GM19438 (cell line): ENCODE measurements at regions not wholly inside any gene's neighbourhood (a gene's known extent, or its start where the extent isn't known, plus 50 kb on each side); places are given as distances from the start of the nearest gene placed in this dataset.

Source experiments
- ATAC-seq: cut with Tn5 transposase; IDR thresholded peaks from one replicate; pipeline ENCODE4 v1.9.1; 2021; ENCODE audit warnings: low read depth; ENCODE audit not compliant: unreplicated experiment

- ATAC-seq = no peak
Observed at GRCh38 chr20:50284811-50285375, 94.3 kb downstream of the CEBPB start.

- no peak for ATAC-seq
Observed at GRCh38 chr20:50285376-50286173, 94.9 kb downstream of the CEBPB start.

GRCh38 chr20:50286174-50286511, 95.5 kb downstream of the CEBPB start:
- ATAC-seq = no peak

GRCh38 chr20:50286609-50287008, 96.0 kb downstream of the CEBPB start:
- no peak for ATAC-seq

GRCh38 chr20:50287512-50287911, 96.9 kb downstream of the CEBPB start:
- no peak for ATAC-seq

GRCh38 chr20:50288128-50288623, 97.5 kb downstream of the CEBPB start:
- no peak for ATAC-seq

- ATAC-seq = no peak
Observed at GRCh38 chr20:50289581-50289980, 99.0 kb downstream of the CEBPB start.

GRCh38 chr20:50290112-50290511, 99.5 kb downstream of the CEBPB start:
- no peak for ATAC-seq

GRCh38 chr20:50290808-50291207, 100.2 kb downstream of the CEBPB start:
- no peak for ATAC-seq

- ATAC-seq = no peak
Observed at GRCh38 chr20:50291254-50292078, 100.8 kb downstream of the CEBPB start.

- ATAC-seq = no peak
Observed at GRCh38 chr20:50292079-50292590, 101.5 kb downstream of the CEBPB start.

- ATAC-seq = no peak
Observed at GRCh38 chr20:50292591-50293283, 102.1 kb downstream of the CEBPB start.

- no peak for ATAC-seq
Observed at GRCh38 chr20:50293284-50294139, 102.9 kb downstream of the CEBPB start.

GRCh38 chr20:50294164-50295088, 103.8 kb downstream of the CEBPB start:
- ATAC-seq = no peak

GRCh38 chr20:50295345-50295744, 104.7 kb downstream of the CEBPB start:
- ATAC-seq = no peak

GRCh38 chr20:50295762-50296449, 105.3 kb downstream of the CEBPB start:
- ATAC-seq = no peak

- ATAC-seq = no peak
Observed at GRCh38 chr20:50296450-50297375, 106.1 kb downstream of the CEBPB start.
